ENCODE measurements at regions not wholly inside any gene's neighbourhood (a gene's known extent, or its start where the extent isn't known, plus 50 kb on each side); places are given as distances from the start of the nearest gene placed in this dataset.
"Not testable (repeated sequence)": the region's sequence is repeated elsewhere in the genome, so short reads cannot be mapped to it uniquely, and the experiment has no call there.

DNA sequence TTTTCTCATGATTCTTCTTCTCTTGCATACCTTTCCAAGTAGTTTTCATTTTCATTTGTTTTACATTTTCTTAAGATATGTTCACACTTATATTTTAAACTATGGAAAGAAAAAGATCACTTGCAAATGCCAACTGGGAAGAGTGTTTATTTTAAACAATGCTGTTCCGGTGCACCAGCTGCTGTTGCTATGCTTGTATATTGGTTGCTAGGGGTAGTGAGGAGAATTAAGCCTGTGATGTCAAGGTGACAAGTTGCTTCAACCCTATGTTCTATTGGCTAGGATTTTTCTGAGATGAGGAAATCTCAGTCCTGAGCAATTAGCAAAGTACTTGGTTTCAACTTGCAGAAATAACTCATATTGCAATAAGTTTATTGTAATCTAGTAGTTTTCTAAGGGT lies 500.1 kb downstream of the MFSD1 start:
- Mint-ChIP-seq H3K4me1 (no peaks in the 10 kb centered on the region), H3K36me3 (ENCODE audit: insufficient read depth) (no peaks in the 10 kb centered on the region), H3K9me3 (peaks cover 13% of the 10 kb centered on the region), H3K27ac (ENCODE audit: low read depth) (no peak overlapping the region), H3K4me3 (no peak overlapping the region), H3K27me3 (no peaks in the 10 kb centered on the region)
- DNase-seq (ENCODE audit: low spot score in 2 of 2) (no peak), ATAC-seq (replicated peaks; ENCODE audit: extremely low read depth, poor library complexity, severe bottlenecking) (no peak)

DNA sequence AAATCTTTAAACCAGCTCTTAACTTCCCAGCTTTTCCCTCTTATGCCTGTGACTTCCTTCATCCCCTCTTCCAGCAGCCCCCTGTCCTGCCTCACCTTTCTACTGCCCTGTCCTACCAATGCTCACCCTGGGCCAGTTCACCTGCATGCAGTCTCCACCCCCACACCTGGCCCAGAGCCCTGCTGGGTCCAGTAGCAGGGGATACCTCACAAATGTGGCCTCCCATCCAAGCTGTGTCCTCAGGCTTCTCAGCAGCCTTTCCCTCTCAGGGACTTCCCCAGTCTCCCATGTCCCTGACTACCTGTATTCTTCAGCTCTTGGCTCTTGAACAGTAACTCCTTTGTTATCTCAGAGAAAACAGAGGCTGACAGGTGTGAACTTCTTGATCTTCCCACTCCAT lies 503.2 kb downstream of the MFSD1 start:
- no peak for DNase-seq (ENCODE audit: low spot score in 2 of 2)
- no peak for ATAC-seq (replicated peaks; ENCODE audit: extremely low read depth, poor library complexity, severe bottlenecking)
- Mint-ChIP-seq H3K36me3 (ENCODE audit: insufficient read depth) (no peaks in the 10 kb centered on the region), H3K4me1 (no peaks in the 10 kb centered on the region), H3K4me3 (no peak overlapping the region), H3K27ac (ENCODE audit: low read depth) (no peak overlapping the region), H3K27me3 (no peaks in the 10 kb centered on the region), H3K9me3 (peaks cover 13% of the 10 kb centered on the region)

- not testable (repeated sequence) for ATAC-seq (replicated peaks; ENCODE audit: extremely low read depth, poor library complexity, severe bottlenecking); H3K27ac Mint-ChIP-seq (ENCODE audit: low read depth); H3K4me1 Mint-ChIP-seq; H3K36me3 Mint-ChIP-seq (ENCODE audit: insufficient read depth); H3K27me3 Mint-ChIP-seq; DNase-seq (ENCODE audit: low spot score in 2 of 2); H3K4me3 Mint-ChIP-seq; H3K9me3 Mint-ChIP-seq
These were observed 514.9 kb downstream of the MFSD1 start for GRCh38 chr3:159316706-159317105.

DNA sequence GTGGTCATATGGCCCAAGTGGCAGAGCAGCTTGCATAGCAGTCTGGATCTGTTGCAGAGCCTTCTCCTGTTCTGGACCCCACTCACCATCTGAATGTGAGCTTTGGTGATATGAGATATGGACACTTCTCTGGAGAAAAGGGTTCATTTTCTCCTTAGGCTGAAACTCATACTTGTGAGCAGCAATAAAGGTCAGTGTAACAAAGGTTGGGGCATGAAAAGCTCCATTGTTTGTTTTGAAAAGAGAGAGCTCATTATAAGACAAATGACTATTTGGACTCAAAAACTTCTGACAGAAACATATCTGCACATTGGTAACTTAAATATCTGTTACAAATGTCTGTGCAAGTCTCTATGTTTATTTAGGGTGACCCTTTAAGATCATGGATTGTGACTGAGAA lies 517.3 kb downstream of the MFSD1 start:
- DNase-seq (ENCODE audit: low spot score in 2 of 2) (no peak), ATAC-seq (replicated peaks; ENCODE audit: extremely low read depth, poor library complexity, severe bottlenecking) (no peak)
- Mint-ChIP-seq H3K36me3 (ENCODE audit: insufficient read depth) (no peaks in the 10 kb centered on the region), H3K4me1 (no peaks in the 10 kb centered on the region), H3K27ac (ENCODE audit: low read depth) (no peak overlapping the region), H3K9me3 (no peaks in the 10 kb centered on the region), H3K27me3 (no peaks in the 10 kb centered on the region), H3K4me3 (no peak overlapping the region)

- Mint-ChIP-seq H3K36me3 (ENCODE audit: insufficient read depth) (no peaks in the 10 kb centered on the region), H3K4me1 (no peaks in the 10 kb centered on the region), H3K4me3 (no peak overlapping the region), H3K27ac (ENCODE audit: low read depth) (no peak overlapping the region), H3K9me3 (no peaks in the 10 kb centered on the region), H3K27me3 (no peaks in the 10 kb centered on the region)
- DNase-seq (ENCODE audit: low spot score in 2 of 2) (no peak), ATAC-seq (replicated peaks; ENCODE audit: extremely low read depth, poor library complexity, severe bottlenecking) (no peak)
These were observed 520.6 kb downstream of the MFSD1 start for GRCh38 chr3:159322322-159322939.

GRCh38 chr3:159323848-159324247 lies 522.0 kb downstream of the MFSD1 start:
- no peak for ATAC-seq (replicated peaks; ENCODE audit: extremely low read depth, poor library complexity, severe bottlenecking)
- no peak overlapping the region for H3K4me3 Mint-ChIP-seq

GRCh38 chr3:159326998-159327397 lies 525.1 kb downstream of the MFSD1 start:
- ATAC-seq (replicated peaks; ENCODE audit: extremely low read depth, poor library complexity, severe bottlenecking) (no peak), DNase-seq (ENCODE audit: low spot score in 2 of 2) (no peak)
- peaks cover 6% of the 10 kb centered on the region for H3K9me3 Mint-ChIP-seq
- H3K27ac Mint-ChIP-seq (ENCODE audit: low read depth): no peak overlapping the region
- no peak overlapping the region for H3K4me3 Mint-ChIP-seq
- H3K4me1 Mint-ChIP-seq: no peaks in the 10 kb centered on the region
- H3K36me3 Mint-ChIP-seq (ENCODE audit: insufficient read depth): no peaks in the 10 kb centered on the region
- H3K27me3 Mint-ChIP-seq: no peaks in the 10 kb centered on the region

More at GRCh38 chr3:159323848-159324247, 522.0 kb downstream of the MFSD1 start:
- no peaks in the 10 kb centered on the region for H3K4me1 Mint-ChIP-seq
- H3K27me3 Mint-ChIP-seq: no peaks in the 10 kb centered on the region
- H3K9me3 Mint-ChIP-seq: peaks cover 6% of the 10 kb centered on the region
- DNase-seq (ENCODE audit: low spot score in 2 of 2): no peak
- no peaks in the 10 kb centered on the region for H3K36me3 Mint-ChIP-seq (ENCODE audit: insufficient read depth)
- H3K27ac Mint-ChIP-seq (ENCODE audit: low read depth): no peak overlapping the region

DNA sequence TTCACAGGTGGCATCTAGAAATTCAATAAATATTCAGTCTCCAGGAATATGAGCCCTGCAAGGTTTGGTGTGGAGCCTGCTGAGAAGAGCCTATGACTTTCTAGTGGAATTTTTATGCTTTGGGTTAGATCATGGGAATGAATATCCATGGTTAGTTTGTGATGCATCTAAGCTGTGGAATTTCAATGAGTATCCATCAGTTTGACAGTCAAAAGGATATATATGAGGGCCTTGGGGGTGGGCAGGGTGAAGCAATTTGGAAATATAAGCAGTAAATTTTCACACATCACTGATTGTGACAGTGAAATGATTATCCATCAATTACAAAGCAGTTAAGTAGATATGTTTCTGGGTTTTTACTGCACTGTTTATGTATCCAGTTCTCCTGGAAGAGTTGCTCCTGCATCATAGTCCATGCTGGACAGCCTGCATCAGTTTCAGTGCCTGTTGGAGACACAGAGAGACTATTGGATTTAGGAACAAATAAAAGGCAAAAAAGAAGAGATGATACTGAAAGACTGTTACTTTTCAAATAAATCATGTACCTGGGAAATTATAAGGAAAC lies 530.8 kb downstream of the MFSD1 start:
- no peak overlapping the region for H3K27ac Mint-ChIP-seq (ENCODE audit: low read depth)
- H3K4me3 Mint-ChIP-seq: no peak overlapping the region
- ATAC-seq (replicated peaks; ENCODE audit: extremely low read depth, poor library complexity, severe bottlenecking) (no peak), DNase-seq (ENCODE audit: low spot score in 2 of 2) (no peak)
- H3K27me3 Mint-ChIP-seq: no peaks in the 10 kb centered on the region
- H3K4me1 Mint-ChIP-seq: no peaks in the 10 kb centered on the region
- H3K9me3 Mint-ChIP-seq: peaks cover 6% of the 10 kb centered on the region
- no peaks in the 10 kb centered on the region for H3K36me3 Mint-ChIP-seq (ENCODE audit: insufficient read depth)

GRCh38 chr3:159339131-159339530 lies 537.3 kb downstream of the MFSD1 start:
- Mint-ChIP-seq H3K4me3 (no peak overlapping the region), H3K4me1 (no peaks in the 10 kb centered on the region), H3K9me3 (peaks cover 9% of the 10 kb centered on the region), H3K36me3 (ENCODE audit: insufficient read depth) (no peaks in the 10 kb centered on the region), H3K27me3 (no peaks in the 10 kb centered on the region), H3K27ac (ENCODE audit: low read depth) (no peak overlapping the region)
- no peak for ATAC-seq (replicated peaks; ENCODE audit: extremely low read depth, poor library complexity, severe bottlenecking)
- DNase-seq (ENCODE audit: low spot score in 2 of 2): no peak

DNA sequence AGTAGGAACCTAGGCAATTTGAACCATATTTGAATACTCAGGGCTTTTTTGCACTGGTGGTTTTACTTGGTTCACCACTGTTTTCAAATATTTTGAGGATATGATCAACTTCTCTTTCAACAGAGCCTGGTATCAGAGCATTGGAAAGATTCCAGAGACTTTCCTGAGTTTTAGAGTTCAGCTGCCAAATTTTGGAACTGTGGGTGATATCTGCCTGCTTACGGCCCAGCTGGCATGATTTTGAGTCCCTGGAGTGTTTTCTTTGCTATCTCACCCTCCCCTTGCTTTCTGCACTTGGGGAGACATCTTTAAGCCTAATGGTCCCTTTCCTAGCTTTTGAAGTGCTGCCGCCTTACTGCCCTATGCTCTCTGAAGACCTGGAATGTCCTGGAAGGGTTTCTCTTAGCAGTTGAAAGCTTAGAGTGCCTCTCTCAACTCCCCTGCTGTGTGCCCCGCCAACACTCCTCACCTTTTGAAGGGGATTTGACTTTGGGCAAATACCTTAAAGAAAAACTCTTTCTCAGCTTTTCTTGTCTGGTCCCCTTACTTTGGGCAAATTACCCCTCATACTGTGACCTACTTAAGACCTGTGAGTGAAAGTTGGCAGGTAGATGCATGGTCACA lies 539.1 kb downstream of the MFSD1 start:
- H3K4me1 Mint-ChIP-seq: no peaks in the 10 kb centered on the region
- no peak overlapping the region for H3K4me3 Mint-ChIP-seq
- no peaks in the 10 kb centered on the region for H3K36me3 Mint-ChIP-seq (ENCODE audit: insufficient read depth)
- peaks cover 9% of the 10 kb centered on the region for H3K9me3 Mint-ChIP-seq
- no peak overlapping the region for H3K27ac Mint-ChIP-seq (ENCODE audit: low read depth)
- ATAC-seq (replicated peaks; ENCODE audit: extremely low read depth, poor library complexity, severe bottlenecking) (no peak), DNase-seq (ENCODE audit: low spot score in 2 of 2) (no peak)
- H3K27me3 Mint-ChIP-seq: no peaks in the 10 kb centered on the region

- ATAC-seq (replicated peaks; ENCODE audit: extremely low read depth, poor library complexity, severe bottlenecking): no peak
- no peaks in the 10 kb centered on the region for H3K27me3 Mint-ChIP-seq
- DNase-seq (ENCODE audit: low spot score in 2 of 2): no peak
- no peak overlapping the region for H3K27ac Mint-ChIP-seq (ENCODE audit: low read depth)
- no peak overlapping the region for H3K4me3 Mint-ChIP-seq
- H3K9me3 Mint-ChIP-seq: no peaks in the 10 kb centered on the region
- H3K36me3 Mint-ChIP-seq (ENCODE audit: insufficient read depth): no peaks in the 10 kb centered on the region
- no peaks in the 10 kb centered on the region for H3K4me1 Mint-ChIP-seq
These were observed 544.5 kb downstream of the MFSD1 start for GRCh38 chr3:159346271-159346903.

GRCh38 chr3:159348431-159348830 lies 546.6 kb downstream of the MFSD1 start:
- no peak for ATAC-seq (replicated peaks; ENCODE audit: extremely low read depth, poor library complexity, severe bottlenecking)
- no peaks in the 10 kb centered on the region for H3K27me3 Mint-ChIP-seq

DNA sequence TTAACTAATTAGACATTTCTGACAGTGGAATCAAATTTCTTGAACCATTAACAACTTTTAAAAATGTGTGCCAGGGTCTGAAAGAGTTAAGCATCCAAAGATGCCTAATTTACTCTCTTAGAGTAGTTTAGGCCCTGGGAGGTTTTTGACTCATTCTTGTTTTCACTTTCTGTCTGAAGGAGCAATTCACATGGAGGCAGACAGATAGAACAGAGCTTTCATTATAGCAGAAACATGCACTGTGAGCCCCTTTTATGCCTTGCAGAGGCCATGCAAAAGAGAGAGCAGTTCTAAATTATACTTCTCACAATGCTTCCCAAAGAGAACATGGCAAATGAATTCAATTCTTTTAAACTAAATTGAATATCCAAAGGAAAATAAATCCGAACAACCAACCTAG lies 554.8 kb downstream of the MFSD1 start:
- Mint-ChIP-seq H3K9me3 (peaks cover 6% of the 10 kb centered on the region), H3K27me3 (no peaks in the 10 kb centered on the region)
- ATAC-seq (replicated peaks; ENCODE audit: extremely low read depth, poor library complexity, severe bottlenecking): no peak

More at GRCh38 chr3:159348431-159348830, 546.6 kb downstream of the MFSD1 start:
- Mint-ChIP-seq H3K36me3 (ENCODE audit: insufficient read depth) (no peaks in the 10 kb centered on the region), H3K9me3 (no peaks in the 10 kb centered on the region), H3K27ac (ENCODE audit: low read depth) (no peak overlapping the region), H3K4me1 (no peaks in the 10 kb centered on the region), H3K4me3 (no peak overlapping the region)
- DNase-seq (ENCODE audit: low spot score in 2 of 2): no peak

More for the DNA sequence above, 554.8 kb downstream of the MFSD1 start:
- Mint-ChIP-seq H3K4me3 (no peak overlapping the region), H3K27ac (ENCODE audit: low read depth) (no peak overlapping the region), H3K4me1 (no peaks in the 10 kb centered on the region), H3K36me3 (ENCODE audit: insufficient read depth) (no peaks in the 10 kb centered on the region)
- DNase-seq (ENCODE audit: low spot score in 2 of 2): no peak

Data from central memory CD8-positive, alpha-beta T cell (primary cell).